NCI-H345 treated with DMSO at 0.1 percent for 48 hours (cell line): ENCODE measurements at regions not wholly inside any gene's neighbourhood (a gene's known extent, or its start where the extent isn't known, plus 50 kb on each side); places are given as distances from the start of the nearest gene placed in this dataset.

Experiments used
- DNase-seq: peaks from one replicate; lab custom pipeline; 2025; ENCODE audit not compliant: unreplicated experiment; lab: John Stamatoyannopoulos, UW

DNA sequence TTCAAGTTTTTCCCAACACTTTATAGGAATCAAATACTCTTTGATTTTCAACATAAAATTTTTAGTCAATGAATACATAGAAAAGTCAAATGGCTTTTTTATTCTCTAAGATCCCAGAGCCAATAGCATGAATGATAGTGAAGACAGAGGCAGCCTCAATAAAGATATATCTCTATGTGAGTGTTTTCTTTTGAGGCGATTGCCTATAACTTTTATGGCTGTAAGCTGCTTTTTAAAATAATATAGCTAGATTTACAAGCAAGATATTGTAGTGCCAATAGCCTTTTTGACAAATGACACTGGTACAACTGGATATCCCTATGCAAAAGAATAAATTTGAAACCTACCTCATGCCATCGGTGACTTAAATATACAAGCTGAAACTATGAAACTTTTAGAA is 1705.2 kb upstream of the PCDH20 start:
- no peak for DNase-seq

DNA sequence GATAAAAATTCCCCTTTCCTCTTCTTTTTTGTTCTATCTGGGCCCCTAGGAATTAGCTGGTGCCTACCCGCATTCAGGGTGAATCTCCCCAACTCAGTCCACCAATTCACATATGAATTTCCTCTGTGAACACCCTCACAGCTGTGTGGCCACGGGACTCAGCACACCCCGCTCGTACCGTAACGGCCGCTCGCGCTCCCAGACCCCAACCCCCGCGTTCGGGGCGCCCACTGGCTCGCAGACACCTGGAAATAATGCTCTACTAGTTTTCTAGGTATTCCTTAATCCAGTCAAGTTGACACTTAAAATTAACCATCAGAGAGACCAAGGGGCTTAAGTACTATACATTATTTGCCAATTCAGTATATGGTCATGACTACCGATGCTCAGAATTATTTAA is 1702.1 kb upstream of the PCDH20 start:
- no peak for DNase-seq

DNA sequence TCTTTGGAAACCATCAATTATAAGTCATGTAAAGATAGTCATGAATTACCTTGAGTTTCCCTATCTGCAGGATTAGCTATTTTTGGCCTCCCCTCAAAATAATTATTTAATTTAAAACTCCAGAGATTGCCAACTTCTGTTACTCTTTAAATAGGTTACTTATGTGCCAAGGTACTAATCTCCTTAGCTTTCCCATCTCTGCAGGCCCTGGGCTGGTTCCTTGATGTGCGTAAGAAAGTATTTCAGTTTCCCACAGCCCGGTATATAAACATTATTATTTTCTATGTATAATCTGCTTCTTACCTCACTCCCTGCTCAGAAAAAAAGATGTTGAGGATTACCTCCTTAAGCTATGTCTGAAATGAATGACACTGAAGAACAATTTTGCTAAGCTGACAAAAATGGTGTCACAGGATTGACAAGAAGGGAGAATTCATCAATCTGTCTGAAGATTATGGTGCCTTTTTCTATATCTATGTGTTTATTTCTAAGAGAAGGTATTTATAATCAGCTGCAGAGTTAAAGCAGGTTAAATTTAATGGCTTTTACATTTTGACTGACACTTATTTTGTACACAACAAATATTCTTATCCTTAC is 1697.2 kb upstream of the PCDH20 start:
- DNase-seq = no peak

DNA sequence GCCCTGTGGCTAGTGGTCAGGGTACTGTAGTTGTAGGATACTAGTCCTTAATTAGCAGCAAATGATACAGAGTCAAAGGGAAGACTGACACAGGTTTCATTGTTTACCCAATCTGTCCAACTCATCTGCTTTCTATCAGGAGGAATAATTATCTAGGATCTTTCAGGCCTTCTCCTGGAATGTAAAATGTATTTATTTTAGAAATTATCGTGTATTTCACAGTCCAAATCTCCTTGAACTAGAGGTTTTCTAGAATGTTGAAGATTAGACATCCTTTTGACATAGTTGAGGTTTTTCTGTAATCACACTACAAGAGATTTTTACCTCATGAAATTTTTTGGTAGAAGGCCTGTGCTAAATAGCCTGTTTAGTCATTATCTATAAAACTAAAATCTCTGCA is 1694.8 kb upstream of the PCDH20 start:
- DNase-seq = no peak

DNA sequence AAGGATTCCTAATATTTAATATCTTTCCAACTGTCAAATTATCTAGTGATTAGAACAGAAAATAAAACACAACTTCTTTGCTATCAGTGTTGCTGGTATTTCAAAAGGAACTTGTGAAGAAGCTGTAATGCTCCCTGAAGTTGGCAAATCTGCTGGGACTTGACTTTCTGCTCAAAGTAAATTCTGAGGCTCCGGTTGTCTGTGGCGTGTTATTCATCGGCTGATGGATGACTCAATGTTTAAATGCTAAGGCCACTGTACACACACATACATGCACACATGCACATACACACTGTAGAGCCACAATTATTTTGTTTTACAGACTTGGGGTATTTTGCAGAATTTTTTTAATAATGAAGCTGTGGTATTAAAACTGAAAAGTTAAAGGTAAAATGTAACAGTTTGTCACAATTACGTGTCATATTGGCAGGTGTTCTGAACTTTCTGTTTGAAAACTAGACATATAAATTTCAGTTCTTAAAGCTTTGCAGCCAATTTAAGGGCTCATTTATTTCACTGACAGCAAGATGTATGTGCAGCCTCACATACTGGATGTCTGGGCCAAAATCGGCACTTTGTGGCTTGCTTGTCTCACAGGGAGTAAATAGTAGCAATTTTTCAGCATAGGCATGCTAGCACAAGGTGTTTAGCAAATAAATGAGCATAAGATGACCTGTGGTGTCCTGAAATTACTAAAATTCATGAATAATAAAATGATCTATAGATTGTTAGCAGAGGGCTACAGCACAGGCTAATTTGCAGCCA is 1691.7 kb upstream of the PCDH20 start:
- no peak for DNase-seq

DNA sequence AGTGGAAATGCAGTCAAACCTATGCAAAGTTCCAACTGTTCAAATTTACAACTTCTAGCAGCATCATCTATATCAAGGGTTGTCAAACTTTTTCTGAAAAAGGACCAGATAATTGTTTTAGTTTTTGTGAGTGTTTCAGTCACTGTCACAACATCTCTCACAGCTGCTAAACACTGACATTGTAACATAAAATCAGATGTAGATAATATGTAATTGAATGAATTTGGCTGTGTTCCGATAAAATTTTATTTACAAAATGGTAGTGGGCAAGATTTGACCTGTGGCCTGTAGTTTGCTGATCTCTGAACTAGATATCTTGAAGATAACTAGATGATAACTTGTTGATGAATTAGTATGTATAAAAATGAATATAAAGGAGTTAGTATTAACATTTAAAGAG is 1679.1 kb upstream of the PCDH20 start:
- no peak for DNase-seq

DNA sequence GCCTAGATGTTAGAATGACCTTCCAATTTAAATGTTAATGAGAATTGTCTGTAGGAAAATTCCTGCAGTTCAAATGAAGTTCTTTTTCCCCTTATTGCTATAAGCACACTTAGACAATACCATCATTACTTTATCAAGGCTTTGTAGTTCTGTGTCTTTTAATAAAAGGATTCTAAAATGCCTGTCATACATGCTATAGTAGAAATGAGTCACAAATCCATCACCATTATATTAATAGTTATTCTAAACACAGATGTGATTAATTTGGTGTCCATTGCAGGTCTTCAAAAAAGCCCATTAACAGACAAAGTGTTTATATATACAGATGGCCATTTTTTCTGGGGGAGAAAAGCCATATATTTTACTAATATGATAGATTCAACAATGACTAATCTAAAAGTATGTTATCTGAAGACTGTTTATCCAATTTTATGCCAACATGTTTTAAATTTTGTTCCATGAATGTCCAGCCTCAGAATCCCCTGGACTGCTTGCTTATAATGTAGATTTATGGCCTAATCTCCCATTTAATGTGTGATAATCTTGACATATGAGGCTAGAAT is 1678.3 kb upstream of the PCDH20 start:
- no peak for DNase-seq

DNA sequence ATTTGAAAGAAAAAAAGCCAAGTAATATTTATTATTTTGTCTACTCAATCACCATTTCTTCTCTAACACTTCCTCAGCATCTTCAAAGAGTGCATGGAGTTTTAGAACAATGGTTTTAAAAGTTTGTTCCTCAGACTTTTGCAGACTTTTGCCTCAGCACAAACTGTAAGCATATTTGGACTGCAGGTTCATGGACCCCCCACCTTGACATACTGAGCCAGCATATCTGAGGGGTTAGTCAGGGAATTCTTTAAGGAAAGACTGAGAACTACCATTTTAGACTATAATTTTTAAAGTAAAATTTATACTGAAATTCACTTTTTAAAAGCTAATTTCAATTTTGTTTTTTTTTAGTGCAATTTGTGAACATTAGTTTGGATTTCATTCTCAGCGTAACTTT is 1676.8 kb upstream of the PCDH20 start:
- no peak for DNase-seq

DNA sequence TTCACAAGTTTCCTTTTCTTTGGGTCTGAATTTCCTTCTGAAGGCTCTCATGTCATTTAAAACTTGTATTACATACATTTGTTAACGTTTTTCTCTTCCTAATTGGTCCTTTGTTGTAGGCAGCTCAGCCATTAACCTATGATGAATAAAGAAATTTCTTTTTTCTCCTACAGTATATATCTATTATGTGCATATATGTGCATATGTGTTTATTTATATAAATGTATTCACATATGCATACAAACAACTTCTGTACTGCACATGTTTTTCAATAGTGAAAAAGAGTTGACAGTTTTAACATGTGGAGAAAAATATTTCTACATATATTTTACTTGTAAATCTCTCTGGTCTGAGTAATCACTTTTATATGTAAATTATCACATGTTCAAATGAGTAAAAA is 1674.9 kb upstream of the PCDH20 start:
- DNase-seq = no peak

DNA sequence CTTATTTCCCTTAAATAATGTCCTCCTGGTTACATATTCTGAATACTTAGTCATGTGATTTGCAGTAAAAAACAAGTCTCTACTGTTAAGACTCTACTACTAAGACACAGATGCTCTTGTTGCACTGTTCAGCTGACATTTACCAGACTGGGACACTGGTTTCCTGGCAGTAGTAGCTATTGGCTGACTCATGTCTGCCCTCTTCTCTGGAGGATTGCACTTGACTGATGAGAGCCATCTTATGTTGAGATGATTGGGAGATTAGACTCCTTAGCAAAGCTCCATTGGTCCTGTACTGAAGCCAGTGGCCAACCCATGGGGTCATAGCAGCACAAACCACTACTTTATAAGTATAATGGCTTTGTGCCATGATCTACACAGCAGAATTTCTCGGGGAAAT is 1672.6 kb upstream of the PCDH20 start:
- DNase-seq = no peak

DNA sequence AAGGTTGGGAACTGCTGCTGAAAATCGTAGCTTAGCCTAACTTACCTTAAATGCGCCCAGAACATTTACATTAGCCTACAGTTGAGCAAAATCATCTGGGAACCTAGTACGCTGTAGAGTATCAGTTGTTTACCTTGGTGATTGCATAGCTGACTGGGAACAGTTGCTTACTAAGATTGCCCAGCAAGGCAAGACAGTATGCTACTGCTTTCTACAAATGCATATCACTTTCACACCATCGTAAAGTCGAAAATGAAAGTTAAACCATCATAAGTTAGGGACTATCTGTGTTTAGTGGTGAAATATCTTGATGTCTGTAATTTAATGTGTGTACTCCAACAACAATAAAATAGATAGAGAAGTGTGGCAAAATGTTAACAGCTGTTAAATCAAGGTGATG is 1670.6 kb upstream of the PCDH20 start:
- DNase-seq = no peak

DNA sequence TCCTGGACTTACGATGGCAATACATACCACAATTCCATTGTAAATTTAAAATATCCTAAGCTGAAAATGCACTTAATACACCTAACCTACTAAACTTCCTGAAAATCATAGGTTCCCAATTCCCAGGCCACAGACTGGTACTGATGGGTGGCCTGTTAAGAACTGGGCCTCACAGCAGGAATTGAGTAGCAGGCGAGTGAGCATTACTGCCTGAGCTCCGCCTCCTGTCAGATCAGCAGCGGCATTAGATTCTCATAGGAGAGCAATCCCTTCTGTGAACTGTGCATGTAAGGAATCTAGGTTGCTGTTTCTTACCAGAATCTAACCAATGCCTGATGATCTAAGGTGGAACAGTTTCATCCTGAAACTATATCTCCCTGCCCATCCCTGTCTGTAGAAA is 1670.2 kb upstream of the PCDH20 start:
- no peak for DNase-seq

DNA sequence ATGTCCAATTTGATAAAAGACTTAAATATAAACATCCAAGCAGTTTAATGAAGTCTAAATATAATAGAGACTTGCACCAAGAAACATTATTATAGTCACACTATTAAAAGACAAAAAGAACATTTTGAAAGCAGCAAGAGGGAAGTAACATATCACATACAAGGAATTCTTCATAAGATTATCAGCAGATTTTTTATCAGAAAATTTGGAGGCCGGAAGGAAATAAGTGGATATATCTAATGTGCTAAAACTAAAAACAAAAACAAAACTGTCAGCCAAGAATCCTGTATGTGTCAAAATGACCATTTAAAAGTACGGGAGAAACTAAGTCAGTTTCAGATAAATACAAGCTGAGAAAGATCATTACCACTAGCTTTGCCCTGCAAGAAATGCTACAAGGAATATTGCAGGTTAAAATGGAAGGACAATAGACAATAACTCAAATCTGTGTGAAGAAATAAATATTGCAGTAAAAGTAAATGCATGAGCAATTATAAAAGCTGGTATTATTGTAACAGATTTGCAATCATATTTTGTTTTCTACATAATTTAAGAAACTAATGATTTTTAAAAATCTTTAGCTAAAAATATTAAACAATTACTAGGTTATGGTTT is 1665.9 kb upstream of the PCDH20 start:
- no peak for DNase-seq

DNA sequence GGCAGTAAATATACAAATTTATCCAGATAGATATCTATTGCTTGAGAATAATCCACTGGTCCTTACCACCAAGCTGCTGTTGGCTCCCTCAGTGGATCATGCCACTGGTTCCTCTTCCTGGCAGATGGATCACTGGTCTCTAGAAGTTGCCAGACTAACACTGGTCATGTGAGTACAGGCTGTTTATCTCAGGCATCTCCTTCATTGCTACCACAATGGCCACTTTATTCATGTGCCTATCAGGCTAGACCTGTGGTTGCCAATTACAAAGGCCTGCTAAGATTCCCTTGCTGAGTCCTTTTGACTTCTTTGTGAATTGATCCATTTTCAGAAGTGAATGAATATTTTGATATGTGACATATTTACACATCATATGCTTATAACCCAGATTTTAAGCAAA is 1659.5 kb upstream of the PCDH20 start:
- no peak for DNase-seq

DNA sequence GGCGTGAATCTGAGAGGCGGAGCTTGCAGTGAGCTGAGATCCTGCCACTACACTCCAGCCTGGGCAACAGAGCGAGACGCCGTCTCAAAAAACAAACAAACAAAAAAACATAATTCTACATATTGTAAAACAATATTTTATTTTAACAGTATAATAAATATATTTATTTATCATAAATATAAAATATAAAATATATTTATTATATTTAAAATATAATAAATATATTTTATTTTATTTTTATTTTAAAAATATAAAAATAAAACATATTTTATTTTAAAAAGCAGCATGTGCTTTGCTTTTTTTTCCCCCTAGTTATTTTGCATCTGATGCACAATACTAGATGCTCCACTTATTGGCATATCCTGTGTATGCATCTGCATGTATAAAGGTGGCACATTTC is 1634.6 kb upstream of the PCDH20 start:
- no peak for DNase-seq

DNA sequence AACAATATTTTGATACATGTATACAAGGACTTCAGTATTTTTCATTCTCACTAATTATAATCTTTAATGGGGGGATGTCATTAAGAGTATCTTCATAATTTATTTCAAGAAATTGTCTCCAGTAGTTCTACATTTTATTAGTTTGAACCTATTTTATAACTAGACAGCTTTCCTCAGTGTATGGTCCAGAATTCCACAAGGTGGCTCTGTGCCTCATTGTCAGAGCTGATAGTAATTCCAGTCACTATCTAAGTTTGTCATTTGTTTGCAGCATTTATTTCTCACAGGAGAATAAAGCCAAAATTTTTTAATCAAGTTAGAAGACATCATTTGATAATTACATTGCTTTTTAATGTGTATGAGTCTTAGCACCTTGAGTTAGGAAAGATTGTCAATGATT is 1633.0 kb upstream of the PCDH20 start:
- DNase-seq = no peak

DNA sequence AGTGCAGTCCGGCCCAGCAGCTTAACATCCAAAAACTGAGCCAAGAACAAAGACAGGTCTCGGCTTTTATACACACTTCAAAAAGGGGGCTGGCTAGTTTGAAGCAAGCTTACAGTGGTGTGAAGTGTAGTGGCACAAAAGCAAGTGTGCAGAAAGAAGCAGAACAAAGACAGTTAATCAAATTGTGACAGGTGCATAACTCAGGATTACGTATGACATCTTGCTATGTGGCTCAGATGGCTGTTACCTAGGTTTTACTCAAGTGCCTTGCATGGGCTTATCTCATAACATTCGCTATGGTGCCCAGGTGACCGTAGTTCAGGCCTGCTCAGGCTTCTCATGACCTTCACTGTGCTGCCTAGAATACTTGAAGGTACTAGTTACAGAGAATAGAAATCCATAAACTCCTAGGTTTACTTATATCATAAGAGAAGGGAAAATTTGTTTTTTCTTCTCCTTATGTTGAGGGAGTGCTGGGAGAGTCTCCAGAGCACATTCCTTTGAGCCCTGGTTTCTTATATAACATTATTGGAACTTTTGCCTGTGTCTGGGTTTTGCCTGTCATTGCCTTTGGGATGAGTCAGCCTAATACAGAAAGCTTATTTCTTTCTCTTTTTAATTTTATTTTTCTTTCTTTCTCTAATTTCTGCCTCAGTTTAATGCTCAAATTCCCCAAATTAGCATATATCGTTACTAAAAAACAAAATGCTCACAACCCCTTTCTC is 1629.1 kb upstream of the PCDH20 start:
- no peak for DNase-seq

DNA sequence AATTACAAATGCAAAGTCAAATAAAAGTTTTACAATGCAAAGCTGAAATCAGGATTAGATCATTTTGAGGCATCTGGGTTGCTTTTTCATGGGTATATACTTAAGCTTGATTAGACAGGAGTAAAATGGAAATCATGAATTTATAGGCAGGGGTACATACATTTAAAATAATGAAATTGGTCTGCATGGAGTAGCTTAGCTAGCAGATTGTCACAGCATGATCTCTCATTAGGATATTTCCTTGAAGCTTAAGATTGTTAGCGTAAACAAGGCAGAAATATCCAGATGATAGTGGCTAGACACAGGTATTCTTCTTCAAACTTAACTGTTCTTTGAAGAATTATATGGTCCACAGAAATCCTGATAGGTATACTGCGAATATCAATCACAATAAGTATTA is 1627.0 kb upstream of the PCDH20 start:
- no peak for DNase-seq

DNA sequence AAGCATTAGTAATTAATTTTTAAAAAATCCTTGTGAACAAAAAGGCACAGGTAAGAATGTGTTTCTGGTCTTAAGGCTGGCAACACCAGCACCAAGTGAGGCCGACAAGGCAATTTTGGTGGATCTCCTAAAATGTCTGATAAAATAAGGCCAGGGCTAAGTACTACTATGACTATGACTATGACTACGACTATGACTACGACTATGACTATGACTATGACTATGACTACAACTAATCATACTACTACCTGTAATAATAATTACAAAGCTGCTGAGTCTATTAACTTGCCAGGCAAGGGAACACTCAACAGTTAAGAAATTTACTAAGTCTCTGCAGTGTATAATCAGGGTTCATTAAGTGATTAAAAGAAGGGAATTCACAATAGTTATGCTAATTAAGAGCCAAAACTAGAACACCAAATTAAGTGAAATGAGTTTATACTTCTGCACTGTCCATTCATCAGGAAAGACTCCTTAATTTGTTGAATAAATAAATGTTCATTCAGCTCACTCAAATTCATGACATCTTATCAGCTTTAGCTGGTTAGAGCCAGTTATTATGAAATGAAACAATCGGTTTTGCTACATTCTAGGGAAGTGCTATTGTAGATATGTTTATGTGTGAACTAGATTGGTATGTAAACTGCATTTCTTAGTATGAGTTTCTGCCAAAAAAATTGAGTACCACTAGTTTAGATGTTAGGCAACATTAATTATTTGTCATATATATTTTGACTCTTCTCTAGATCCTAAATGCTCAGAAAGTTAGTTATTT is 1626.2 kb upstream of the PCDH20 start:
- no peak for DNase-seq

DNA sequence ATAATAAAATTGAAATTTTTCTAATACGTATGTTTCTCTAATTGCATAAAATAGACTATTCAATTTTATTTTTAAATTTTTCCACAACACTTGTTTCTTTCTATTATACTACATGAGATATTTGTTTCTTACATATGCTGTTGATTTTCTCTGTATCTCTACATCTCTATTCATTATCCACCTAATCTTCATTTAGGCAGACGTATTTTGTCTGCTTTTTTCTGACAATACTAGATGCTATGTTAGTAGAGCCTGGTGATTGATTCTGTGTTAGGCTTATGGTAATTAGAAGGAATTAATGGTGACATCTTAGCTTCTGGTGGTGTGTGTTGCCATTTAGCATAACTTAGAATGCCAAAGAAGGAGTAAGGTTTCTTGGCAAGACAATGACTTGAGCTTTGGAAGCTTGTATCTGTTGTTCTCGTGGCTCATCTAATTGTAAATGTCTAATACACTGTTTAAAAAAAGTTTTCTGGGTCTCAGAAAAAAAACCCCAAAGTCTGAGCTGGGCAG is 1610.7 kb upstream of the PCDH20 start:
- no peak for DNase-seq

DNA sequence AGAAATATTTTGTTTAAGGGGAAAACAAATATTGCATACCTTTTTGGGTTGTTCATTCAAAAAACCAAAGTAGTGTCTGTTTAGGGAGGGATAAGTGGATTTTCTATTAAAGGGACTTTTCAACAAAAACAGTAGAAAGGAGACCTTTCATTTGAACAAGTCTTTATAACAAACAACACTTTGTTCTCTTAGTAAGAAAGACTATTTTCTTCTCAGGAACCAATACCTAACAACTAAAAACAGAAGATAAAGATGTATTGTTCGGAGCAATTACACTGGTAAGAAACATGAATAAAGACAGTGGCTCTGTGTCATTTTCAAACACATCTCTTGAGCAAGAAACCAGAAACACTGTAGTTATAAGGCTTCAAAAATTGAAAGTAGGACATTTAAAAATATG is 1610.1 kb upstream of the PCDH20 start:
- no peak for DNase-seq
